Right lung (tissue), 2 donors: ENCODE measurements at regions not wholly inside any gene's neighbourhood (a gene's known extent, or its start where the extent isn't known, plus 50 kb on each side); places are given as distances from the start of the nearest gene placed in this dataset.
A peak's percentile ranks its signal among the peaks of the same experiment; 100 is the strongest.

Experiments
- DNase-seq, 2 donors: peaks; one replicate each; pipeline ENCODE4 v3.0.0-alpha.2; 2013

DNA sequence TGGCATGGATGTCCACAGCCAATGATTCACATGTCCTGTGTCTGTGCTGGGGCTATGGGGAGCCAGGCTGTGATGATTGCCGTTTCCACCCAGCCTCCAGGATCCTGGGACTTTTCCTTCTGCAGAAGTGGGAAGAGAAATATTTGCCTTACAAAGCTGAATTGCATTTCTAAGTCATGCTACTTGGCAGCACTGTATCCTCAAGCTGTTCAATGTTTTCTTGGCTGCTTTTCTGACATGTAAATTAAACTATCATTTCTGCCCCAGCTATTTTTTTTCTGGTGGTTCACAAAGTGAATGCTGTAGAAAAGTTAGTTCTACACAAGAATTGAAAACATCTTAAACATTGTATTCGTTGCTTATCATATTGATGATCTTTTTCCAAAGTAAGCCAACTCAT, 51.9 kb upstream of the TCERG1L start:
- DNase-seq: peak; percentile 21 to 45

DNA sequence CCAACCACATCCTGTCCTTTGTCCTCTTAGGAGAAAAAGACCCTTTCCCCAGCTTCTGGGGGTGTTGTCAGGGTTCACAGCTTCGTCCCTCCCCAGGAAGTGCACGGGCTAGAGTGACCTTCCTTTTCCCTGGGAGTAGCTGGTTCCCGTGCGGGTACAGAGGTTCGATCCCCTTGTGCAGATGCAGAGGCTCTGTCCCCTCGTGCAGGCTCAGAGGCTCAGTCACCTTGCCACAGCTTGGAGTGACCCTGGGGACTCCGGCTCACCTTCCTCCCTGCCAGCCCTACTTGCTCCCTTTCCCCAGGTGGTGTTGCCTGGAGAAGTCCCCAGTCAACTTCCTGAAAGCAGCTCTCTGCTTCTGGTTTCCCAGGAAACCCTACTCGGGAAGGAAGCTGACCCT, 60.0 kb upstream of the TCERG1L start:
- DNase-seq: no peak

GRCh38 chr10:131381576-131381975, 70.1 kb upstream of the TCERG1L start:
- DNase-seq: no peak

DNA sequence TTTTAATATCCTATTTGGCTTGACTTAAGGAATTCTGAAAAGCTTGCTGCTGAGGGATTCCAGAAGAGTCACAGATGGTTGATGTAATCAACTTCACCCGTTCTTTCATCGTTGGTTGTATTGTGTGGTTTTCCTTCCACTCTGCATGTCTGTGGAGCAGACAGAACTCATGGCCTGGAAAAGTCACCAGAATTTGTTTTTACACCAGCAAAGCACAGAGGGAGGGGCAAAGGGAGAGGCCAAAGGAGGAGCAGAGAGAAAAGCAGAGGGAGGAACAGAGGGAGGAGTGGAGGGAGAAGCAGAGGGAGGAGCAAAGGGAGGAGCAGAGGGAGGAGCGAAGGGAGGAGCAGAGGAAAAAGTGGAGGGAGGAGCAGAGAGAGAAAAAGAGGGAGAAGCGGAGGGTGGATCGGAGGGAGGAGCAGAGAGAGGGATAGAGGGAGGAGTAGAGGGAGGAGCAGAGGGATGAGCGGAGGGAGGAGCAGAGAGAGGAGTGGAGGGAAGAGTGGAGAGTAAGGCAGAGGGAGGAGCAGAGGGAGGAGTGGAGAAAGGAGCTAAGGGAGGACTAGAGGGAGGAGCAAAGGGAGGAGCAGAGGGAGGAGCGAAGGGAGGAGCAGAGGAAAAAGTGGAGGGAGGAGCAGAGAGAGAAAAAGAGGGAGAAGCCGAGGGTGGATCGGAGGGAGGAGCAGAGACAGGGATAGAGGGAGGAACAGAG, 73.8 kb upstream of the TCERG1L start:
- peak in 1 of 2 donors; percentile 13 for DNase-seq

- DNase-seq: no peak
Measured at GRCh38 chr10:131387018-131387529, 75.6 kb upstream of the TCERG1L start.

GRCh38 chr10:131391936-131392335, 80.4 kb upstream of the TCERG1L start:
- no peak for DNase-seq

DNA sequence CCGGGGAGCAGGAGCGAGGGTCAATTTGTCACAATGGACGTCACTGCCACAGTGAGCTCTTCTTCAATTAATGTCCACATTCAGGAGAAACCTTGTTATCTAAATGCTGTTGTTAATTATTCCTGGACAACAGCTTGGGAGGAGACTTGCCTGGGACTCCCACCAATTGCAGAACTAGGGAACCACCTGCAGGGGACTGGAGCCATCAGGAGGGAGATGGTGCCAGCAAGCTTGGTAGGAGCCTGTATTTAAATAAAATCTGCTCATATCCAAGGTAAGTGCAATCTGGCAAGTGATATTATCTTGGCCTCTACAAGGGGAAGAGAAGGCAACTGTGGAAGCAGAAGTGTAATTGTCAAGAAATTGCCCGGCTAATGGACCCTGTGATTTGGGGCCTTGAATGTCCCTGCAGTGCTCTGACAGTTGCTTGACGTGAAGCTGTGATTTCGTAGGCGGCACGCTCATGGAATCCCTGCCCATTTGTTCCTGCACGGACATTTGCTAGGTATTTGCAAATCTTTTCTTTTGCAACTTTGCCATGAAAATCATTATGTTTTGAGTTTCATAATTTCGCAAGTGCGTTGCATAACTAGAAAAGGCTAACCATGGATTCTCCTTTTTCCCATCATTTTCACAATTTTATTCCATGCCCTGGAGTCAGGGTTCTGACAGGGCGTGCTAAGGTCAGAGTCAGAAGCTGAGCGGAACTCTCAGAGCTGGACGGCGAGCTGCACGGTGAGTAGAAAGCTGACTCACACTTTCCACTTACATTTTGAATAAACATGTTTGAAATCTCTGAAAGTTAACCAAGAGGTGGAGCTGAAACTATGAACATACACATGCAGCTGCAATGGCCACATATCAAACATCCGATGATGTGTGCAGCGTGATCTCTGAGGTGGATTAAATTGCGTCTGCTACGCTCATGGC, 84.9 kb upstream of the TCERG1L start:
- peak; percentile 23 for DNase-seq

DNA sequence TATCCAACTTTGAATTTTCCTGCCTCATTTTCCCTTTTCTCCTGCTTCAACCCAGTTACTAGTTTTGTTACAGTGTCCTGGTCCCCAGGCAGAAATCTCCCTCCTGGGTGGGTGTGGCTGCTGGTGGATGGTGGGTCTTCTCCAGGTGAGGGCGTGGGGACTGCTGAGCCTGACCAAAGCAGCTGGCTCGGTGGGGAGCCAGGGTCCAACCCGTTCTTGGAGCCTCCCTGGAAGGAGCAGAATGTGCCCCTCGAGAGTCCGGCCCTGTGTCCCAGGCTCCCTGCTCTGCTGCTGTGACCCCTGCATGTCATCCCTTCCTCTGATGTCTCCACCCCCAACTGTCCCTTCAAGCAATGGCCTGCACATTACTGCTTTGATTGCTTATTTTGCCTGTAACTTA, 86.6 kb upstream of the TCERG1L start:
- DNase-seq: no peak

DNA sequence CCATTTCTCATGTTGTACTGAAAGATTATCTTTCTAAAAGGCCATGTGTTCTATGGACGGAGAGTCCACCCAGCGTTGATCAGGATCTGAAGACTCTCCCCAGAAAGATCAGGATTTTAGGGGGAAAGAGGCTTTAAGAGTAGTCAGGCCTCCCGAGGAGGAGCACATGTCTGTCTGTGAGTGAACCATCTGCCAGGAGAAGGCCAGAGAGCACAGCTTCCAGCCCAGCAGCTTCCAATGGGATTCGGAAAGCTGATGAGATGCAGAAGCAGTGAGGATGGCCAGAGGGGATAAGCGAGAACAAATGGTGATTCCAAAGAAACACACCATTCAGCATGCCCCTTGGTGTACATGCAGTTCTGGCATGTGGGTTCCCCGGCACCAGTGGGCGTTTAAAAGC, 88.5 kb upstream of the TCERG1L start:
- DNase-seq: no peak

GRCh38 chr10:131400513-131400912, 89.0 kb upstream of the TCERG1L start:
- no peak for DNase-seq

DNA sequence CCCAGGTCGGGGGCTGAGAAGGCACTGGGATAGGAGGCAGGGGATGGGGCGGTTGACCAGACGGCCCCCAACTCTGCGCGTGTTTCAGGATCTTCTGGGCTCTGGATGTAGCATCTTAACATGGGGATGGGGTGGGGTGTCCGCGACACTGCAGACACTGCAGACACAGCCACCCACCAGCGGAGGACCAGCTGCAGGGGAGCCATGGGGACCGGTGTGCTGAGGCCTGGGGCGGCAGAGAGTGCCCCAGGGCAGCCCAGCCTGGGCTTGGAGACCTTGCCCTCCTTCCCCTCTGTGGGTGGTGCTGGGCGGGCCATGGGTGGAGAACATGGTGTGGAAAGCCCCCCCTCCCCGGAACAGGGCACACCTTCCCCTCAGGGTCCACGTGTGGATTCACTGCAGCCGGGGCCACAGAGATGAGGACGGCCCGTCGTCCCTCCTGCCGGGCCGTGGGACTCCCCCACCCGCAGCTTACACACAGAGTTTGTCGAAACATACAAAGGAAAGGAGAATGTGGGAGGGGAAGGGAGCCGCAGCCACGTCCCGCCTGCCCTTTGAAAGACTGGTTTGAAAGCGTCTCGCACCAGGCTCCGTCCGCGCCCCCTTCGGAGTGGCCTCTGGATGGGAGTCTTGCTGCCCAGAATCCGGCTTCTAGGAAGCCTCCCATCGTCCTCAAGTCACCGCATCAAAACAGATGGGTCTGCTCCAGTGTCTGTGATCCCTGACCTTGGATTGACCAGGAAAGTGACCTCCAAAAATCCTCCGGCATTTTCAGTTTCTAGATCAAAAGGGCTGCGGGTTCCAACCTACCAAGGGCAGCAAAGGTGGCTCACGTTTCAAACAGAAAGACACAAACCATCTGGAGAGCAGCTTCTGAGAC, 91.5 kb upstream of the TCERG1L start:
- DNase-seq: no peak

DNA sequence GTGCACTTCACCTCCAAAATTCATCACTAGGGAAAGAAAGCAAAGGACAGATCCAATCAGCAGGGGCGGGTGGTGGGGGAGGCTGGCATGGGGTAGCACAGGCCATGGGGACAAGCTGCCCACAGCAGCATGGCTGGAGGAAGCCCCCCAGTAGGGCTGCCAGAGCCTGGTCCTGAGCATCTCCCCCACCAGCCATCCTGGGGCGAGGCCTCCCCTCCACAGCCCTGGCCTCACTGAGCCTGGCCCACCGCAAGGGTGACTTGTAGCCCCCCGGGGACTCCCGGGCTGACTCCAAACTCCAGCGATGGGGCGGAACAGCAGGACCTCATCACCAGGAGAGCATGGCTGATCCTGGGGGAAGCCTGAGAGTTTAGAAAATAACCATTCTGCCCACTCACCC, 92.4 kb upstream of the TCERG1L start:
- DNase-seq: no peak

GRCh38 chr10:131404886-131405285, 93.4 kb upstream of the TCERG1L start:
- no peak for DNase-seq

DNA sequence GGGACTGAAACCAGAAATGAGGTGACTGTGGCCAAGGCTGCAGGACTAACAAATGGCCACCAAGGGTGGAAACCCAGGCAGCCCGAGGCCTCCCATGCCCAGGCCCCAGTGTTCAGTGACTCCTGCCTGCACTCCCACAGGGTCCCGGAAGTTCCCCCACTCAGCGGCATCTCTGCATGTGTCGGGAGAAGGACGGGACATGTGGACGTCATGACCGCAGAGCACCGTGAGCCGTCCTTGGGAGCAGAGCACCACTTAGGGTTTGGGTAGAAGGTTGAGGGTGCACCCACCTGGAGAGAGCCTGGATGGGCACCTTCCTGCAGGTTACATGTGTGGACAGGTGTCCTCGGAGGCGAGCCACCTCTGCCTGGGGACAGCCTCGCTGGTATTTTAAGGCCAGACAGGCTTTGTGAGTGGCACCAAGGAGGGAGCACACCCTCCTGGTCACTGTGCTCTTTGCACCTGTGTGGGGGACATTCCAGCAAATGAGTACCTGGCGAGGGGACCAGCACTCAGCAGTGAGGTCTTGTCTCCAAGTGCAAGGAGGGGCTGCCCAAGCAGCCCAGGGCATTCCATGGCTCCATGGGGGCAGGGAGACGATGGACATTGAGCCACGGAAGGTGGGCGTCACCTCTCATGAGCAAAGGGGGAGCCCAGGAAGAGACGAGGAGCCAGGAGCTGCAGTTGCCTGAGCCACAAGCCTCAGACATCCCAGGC, 95.3 kb upstream of the TCERG1L start:
- no peak for DNase-seq

GRCh38 chr10:131418681-131419080, 107.2 kb upstream of the TCERG1L start:
- DNase-seq: no peak

GRCh38 chr10:131419797-131420196, 108.3 kb upstream of the TCERG1L start:
- DNase-seq: no peak

DNA sequence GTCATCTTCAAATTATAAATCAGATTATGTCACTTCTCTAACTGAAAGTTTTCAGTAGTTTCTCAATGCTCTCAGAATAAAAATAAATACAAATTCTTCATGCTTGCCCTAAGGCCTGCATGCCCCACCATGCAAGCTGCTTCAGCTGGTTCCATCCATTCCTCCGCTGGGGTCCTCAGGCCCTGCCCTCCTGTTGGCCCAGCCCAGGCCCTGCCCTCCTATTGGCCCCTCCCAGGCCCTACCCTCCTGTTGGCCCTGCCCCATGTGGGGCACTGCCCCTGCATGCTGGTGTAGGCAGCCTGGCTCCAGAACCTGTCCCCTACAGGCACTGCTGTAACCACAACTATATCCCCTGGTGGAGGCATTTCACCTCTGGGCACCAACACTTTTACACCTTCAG, 109.3 kb upstream of the TCERG1L start:
- DNase-seq: no peak

GRCh38 chr10:131421381-131421780, 109.9 kb upstream of the TCERG1L start:
- no peak for DNase-seq

GRCh38 chr10:131422731-131423130, 111.2 kb upstream of the TCERG1L start:
- DNase-seq: no peak

- no peak for DNase-seq
Measured at GRCh38 chr10:131424053-131424452, 112.5 kb upstream of the TCERG1L start.

DNA sequence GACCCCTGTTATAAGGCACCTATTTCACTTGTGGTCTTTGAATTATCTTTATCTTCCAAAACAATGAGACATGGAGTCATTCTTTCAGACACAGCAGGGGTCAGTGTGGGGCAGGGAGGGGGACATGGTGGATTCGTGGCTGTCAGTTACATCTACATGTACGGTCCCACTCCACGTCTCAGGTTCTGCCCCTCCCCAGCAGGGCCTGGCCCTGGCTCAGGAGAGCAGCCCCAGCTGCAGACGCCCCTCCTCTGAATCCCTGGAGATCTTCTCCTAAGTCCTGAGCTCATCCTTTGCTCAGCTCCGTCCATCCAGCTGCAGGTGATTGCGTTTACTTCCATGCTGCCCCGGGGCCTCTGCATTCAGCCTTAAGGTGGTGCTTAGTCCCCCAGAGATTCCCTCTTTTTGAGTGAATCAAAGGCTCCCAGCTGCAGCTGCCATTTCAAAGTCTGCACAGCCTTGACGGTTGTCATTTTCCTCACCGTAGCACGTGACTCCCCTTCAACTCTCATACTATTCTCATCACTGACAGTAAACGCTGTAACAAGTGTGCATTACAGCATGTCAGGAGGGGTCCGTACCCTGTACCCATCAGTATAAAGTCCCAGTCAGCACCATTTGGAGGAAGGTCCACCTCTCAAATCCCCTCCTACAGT, 113.4 kb upstream of the TCERG1L start:
- no peak for DNase-seq
